NCI-H187 (cell line): ENCODE measurements at regions not wholly inside any gene's neighbourhood (a gene's known extent, or its start where the extent isn't known, plus 50 kb on each side); places are given as distances from the start of the nearest gene placed in this dataset.

Experiments used
- DNase-seq, 2 experiments: peaks; one replicate each; lab custom pipeline; 2025; lab: John Stamatoyannopoulos, UW

- no peak for DNase-seq
These were observed 79.0 kb downstream of the LBH start for GRCh38 chr2:30310371-30310770.

- no peak for DNase-seq
These were observed 79.6 kb downstream of the LBH start for GRCh38 chr2:30310955-30311354.

DNA sequence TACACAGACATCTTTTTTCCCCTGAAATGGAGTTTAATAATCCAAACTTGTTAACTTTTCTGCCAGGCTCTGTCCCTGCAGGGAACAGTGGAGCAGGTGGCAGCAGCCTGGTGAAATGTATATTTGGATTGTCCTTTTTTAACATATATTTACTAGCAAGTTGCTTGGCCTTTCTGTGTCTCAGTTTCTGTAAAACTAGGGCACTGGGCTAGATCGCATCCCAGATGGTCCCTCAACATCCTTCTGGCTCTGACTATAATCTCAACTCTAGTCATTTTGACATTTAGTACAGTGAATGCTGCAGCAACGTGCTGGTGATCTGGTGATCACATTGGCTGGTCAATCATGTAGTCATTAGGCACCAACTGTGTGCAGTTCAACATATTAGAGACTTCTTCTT, 80.4 kb downstream of the LBH start:
- no peak for DNase-seq

DNA sequence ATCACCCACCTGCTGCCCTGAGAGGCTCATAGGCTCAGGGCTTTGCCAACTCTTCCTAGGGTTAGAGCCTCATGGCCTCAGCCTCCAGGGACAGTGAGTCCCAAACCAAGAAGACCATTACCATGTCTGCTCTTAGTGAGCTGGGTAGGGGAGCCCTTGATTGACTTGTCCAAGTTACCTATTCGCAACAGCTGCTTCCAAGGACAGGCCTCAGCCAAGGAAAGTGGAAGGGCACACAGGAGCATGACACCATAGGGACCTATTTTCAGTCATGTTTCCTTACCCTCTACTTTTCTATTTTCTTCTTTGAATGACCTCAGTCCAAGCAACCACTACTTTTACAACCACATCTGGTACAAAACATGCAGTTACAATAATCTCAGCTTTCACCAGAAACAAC, 81.6 kb downstream of the LBH start:
- no peak for DNase-seq

GRCh38 chr2:30314981-30315380, 83.6 kb downstream of the LBH start:
- no peak for DNase-seq

GRCh38 chr2:30315391-30316063, 84.2 kb downstream of the LBH start:
- no peak for DNase-seq

DNA sequence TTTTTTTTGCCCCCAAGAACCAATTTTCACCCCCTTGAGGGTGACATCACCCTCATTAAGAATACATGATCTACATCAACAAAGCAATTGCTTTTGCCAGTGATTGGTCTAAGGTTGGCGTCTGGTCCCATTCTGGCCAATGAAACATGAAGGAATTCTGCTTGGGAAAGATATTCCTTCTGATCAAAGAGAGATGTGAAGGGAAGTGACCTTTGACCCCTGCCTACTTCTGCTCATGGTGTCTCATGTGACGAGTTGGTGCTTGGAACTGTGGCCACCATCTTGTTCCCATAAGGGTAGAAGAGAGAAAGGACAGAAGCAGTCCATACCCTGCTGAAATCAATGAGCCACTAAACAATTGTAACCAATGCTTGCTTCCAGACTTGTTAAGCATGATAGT, 85.1 kb downstream of the LBH start:
- DNase-seq = no peak

GRCh38 chr2:30318987-30319782, 87.9 kb downstream of the LBH start:
- DNase-seq = no peak

- no peak for DNase-seq
These were observed 90.1 kb downstream of the LBH start for GRCh38 chr2:30321466-30321865.

GRCh38 chr2:30323499-30323898, 92.2 kb downstream of the LBH start:
- DNase-seq = no peak

- no peak for DNase-seq
These were observed 93.0 kb downstream of the LBH start for GRCh38 chr2:30324245-30324908.

DNA sequence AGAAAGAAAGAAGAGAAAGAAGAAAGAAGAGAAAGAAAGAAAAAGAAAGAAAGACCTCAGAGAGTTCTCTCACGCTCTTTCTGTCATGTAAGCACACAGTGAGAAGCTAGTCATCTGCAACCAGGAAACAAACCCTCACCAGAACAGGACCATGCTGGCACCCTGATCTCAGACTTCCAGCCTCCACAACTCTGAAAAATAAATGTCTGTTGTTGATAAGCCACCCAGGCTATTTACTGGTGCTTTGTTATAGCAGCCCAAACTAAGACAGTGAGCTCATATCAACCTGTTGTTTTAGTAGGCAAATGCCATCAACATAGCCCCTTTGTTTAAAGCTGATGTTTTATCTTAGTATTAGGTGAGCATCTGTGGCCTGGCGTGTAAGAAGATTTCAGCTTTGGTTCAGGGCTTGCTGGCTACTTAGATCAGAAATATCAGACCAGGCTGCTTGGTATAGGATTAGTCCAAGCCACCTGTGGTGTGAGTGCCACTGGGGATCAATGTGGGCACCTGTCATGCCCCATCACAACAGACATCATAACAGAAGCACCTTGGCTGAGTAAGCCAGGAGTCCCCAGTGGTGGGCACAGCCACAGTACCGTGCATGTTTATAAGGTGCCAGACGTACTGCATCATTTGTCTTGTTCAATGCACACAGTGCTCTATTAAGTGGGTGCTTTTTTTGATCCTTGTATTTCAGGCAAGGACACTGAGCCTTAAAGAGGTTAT, 94.4 kb downstream of the LBH start:
- no peak for DNase-seq

GRCh38 chr2:30326497-30326896, 95.2 kb downstream of the LBH start:
- no peak for DNase-seq

GRCh38 chr2:30331038-30331437, 99.7 kb downstream of the LBH start:
- no peak for DNase-seq

DNA sequence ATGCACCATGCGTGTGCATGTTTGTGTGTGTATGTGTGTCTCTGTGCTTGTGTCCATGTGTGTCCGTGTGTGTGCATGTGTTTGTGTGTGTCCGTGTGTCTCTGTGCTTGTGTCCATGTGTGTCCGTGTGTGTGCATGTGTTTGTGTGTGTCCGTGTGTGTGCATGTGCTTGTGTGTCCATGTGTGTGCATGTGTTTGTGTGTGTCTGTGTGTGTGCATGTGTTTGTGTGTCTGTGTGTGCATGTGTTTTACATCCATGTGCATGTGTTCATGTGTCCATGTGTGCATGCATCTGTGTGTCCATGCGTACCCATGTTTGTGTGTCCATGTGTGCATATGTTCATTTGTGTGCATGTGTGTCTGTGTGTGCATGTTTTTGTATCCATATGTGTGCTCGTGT, 100.5 kb downstream of the LBH start:
- DNase-seq = no peak

- no peak for DNase-seq
These were observed 101.6 kb downstream of the LBH start for GRCh38 chr2:30332791-30333453.

DNA sequence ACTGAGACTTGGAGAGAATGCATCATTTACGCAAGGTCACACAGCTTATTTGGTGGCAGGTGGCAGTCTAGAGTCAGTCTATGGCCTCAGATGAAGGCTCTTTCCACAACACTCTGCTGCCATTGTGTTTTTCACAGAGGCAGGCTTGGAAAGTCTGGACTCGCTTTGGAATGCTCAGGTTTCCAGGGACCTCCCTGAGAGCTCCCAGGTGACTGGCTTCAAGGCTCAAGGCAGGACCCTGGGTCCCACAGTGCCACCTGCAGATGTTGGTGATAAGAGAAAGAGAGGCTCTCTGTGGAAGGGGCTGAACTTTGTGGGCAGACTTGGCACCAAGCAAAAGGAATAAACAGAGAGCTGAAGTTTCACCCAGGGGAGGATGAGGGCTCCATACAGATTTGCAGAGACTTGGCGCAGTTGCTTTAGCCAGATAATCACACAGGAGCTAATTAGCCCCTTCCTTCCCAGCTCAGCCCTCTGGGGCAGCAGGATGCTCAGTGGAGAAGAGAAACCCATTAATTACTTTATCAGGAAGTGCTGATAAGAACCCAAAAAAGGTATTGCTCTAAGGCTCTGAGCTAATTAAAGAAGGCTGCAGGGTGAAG, 103.5 kb downstream of the LBH start:
- no peak for DNase-seq

DNA sequence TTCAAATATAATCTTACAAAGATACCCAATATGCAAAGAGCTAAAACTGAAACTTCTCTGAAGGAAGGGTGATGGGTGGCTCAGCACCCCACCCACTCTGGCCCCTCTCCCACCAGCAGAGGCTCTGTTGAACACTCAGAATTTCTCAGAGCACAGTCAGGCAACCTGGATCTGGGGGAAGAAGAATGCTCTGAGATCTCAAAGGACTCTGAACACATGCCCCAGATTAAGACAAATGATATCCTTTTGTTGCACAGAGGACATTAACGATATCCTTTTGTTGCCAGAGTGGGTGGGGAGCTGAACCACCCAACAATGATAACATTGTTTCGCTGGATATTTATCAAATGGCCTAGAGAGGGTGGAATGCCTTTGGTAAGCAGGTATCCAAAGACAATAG, 104.8 kb downstream of the LBH start:
- DNase-seq = no peak

DNA sequence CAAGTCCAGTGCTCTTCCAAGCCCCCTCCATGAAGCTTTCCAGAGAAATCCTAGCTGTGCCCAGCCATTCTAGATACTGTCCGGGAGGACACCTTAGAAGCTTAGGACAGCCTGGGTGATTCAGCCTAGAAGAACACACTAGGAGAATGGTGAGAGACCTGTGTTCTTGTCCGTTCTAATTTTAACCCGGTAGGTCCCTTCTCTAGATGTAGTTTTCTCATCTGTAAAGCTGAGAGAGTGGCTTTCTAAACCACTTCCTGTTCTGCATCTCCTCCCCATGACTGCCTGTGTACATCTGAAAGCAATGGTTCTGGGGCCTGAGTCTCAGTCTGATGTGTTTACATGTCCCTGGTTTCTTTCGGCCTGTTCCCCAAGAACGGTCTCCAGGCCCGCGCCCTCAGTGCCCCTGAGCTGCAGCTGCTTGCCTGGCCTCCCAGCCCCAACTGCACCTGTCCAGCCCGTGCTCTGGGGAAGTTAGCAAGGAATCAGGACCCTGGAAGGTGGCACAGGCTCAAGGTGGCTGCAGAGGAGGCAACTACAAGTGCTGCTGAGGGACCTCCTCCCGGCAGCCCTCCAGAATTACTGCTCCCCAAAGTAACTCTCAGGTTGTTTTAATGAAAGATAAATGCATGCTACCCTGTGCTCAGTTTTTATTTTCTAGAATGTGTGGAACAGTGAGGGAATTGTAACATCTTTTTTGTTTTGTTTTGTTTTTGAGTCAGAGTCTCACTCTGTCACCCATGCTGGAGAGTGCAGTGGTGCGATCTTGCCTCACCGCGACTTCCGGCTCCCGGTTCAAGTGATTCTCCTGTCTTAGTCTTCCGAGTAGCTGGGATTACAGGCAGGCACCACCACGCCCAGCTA, 105.9 kb downstream of the LBH start:
- DNase-seq = no peak

GRCh38 chr2:30338475-30338874, 107.1 kb downstream of the LBH start:
- DNase-seq = no peak

- DNase-seq = no peak
These were observed 107.7 kb downstream of the LBH start for GRCh38 chr2:30339071-30339470.
